Raji (cell line): ENCODE measurements at regions not wholly inside any gene's neighbourhood (a gene's known extent, or its start where the extent isn't known, plus 50 kb on each side); places are given as distances from the start of the nearest gene placed in this dataset.

ENCODE experiments used
- POLR2A ChIP-seq: IDR thresholded peaks from 2 replicates; pipeline ENCODE4 v1.6.1; 2011; ENCODE audit warnings: low read depth, low read length, control low read depth; ENCODE audit not compliant: insufficient read depth

DNA sequence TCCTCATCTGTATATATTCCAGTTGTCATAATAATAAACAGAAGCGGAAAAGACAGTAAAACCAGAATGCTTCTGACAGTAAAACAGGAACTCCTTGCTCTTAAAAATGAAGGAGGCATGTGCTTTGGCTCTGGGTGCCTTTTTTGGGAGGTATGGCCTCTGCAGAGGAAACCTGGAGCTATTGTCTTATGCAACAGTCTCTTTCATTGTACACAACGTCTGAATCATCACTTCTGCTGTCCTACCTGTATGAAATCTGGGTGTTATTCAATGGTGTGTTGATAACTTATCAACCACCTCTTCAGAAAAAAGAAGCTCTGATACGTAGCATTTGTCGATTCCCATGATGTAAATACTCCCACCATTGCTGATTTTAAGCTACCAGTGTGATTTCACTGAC lies 64.8 kb downstream of the CDCA7 start:
- no peak for TF ChIP-seq POLR2A

DNA sequence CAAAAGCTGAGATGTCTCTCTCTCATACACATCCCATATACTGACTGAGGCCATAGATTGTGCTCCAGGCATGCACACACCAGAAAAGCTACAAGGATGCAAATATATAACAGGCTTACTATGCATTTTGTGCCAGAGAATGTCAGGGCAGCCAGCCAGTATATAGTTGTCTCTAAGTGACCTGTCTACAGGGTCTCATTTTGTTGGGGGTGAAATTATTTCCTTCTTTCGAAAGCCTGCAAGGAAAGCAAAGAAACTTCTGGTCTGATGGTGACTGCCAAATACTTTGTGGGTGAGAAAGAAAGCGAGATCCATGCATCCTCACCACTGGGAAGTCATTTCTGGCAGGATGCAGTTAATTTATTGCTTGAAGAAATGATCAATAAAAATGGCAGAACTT lies 70.2 kb downstream of the CDCA7 start:
- no peak for TF ChIP-seq POLR2A

DNA sequence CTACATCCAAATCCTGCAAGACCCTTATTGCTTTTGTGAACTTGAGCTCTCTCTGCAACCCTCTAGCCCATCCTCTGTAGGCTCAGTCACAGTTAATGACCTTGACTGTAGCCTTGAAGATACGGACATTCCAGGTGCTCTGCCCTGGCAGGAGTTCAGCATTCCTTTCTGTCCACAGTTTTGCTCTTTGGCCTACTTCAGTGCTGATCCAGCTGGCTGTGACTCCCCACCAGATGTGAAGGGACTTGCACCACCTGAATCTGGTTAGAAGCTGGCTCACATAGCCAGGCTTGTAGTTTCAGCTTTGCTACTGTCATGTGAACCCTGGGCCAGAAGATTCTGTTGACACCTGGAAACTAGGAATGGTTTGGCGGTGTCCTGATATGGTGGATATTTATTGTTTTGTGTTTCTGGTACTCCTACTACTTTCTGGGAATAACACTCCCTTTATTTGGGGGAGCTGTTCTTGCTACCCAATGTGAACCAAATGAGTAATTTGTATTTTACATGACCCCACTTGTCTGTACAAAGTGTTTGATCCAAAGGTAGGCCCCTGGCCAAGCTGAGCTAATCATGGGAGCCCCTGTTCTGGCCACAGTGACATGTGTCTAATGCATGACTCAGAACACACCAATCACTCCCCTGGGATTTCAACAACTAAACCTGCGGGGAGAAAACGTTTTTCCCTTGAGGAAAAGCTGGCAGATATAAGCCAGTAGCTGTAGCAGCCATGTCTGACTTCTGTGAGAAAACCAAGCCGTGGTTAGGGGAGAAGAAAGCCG lies 73.4 kb downstream of the CDCA7 start:
- no peak for TF ChIP-seq POLR2A

DNA sequence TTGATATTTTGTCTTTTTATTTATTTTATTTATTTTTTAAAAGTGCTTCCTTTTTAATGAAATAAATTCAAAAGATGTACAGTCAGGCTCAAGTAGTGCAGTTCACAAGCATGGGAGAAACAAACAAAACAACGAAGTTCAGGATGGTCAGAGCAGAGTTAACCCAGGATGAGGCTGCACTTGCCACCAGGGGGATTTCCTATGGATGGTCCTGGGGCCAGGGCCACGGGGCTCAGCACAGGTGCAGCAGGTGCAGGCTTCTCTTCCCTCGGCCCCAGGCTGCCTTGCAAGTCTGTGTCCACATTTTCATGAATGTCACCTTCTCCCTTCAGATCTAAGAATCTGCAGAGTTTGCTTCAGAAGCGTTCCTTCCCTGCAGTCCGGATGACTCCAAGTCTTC lies 76.5 kb downstream of the CDCA7 start:
- no peak for TF ChIP-seq POLR2A

DNA sequence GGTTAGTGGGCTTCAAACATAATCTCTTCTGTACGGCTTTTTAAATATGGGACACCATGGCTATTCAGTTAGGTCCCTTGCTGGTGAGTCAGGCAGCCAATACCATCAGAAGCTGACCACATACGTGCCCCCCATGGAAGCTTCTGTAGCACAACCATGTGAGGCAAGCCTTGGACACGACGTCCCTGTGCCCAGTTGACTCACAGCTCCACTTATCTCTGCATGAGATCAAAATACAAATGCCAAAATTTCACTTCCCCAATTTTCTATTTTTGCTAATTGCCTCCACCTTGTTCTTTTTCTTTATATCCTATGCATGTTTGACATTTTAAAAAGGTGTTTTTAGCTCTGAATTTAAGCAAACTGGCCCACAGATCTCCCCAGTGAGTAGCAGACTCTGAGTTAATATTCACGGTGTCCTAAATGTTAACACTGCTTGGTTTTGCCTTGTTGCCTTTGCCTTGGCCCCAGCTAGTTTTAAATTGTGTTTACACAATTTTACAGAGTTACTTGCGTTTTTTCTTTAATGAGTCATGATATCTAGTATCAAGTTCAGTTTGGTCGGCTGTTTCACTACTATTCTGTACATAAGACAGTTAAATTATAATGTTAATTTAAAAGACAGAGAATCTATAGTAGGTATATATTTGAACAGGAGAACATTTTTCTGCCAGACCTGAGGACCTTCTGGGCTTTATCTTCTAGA lies 77.5 kb downstream of the CDCA7 start:
- TF ChIP-seq POLR2A, result no peak

DNA sequence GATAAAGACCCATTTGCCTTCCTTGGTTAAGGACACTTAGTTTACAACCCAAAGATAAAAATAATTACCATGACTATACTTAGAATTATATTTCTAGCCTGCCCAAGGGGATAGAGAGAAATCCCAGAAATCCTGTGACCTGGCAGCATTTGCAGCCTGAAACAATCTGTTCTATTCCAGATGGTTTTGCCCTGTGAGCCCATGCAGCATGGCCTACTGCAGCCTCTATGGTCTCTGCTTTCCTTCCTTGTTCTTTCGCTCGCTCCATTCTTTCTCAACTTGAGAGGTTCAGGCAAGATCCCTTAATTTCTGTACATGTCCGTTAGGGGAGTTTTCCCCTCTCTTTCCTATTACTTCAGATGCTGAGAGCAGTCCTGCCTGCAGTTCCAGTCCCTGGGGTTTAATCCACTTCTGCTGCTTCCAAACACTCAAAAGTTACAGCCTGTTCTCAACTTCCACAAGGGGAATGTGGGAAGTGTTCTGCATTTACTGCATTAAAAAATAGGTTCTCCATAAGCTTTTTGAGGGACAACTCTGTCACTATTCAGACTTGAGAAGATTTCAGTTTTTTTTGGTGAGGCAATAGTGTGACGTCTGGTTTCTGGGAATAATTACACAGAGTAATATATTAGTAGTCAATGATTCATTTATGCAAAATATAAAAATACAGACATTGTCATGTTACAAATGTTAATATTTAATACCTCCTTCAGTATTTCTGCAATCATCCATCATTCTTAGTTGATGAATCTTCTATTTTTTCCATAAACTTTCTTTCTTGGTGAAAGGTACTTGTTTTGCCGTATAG lies 80.3 kb downstream of the CDCA7 start:
- no peak for TF ChIP-seq POLR2A

DNA sequence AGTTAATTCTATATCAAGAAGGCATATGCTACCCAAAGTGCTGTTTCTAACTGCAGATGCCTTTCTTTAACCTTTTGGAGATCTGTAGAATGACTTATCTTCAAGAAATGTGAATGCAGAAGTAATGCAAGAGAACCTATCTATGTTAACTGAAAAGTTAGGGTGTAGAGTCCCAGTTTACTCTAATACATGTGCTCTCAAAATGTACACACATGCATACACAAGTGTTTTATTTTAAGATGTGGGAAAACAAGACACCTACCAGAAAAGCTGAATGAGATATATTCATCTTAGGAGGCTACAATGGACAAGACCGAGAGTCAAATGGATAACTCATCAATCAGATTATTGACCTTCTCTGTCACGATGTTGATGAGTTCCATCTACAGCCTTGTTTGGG lies 80.9 kb downstream of the CDCA7 start:
- no peak for TF ChIP-seq POLR2A

DNA sequence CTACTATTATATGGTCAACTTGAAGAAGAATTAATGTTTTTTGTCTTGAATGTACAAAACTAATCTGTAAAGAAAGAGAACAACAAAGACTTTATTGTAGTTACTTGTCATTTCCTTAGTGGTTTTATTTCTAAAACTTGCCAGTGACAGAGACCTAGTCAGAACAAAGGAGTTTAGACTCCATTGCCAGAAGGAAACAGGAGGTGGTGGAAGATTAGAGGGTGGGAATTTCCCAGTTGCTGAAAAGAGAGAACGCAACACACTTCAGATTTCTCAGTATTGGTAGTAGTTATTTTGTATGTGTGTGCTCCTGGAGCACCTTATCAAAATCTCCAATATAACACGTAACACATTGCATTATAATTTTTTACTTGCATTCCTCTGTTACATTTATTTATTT lies 81.4 kb downstream of the CDCA7 start:
- no peak for TF ChIP-seq POLR2A

DNA sequence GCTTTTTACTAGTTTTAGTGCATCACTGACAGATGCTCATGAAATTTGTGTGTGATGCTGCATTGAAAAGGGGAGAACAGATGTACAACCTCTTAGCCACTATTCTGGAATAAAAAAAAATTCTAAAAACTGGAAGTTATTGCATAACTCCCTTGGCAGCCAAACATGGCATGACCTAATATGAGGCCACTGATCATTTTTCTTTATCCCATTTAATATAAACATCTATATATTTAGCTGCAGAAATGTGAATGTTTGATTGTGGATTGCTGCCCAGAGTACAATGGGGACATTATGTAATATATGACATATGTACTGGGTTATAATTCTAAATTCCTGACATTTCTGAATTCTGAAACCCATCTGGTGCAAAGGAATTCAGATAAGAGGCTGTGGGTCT lies 86.5 kb downstream of the CDCA7 start:
- no peak for TF ChIP-seq POLR2A

DNA sequence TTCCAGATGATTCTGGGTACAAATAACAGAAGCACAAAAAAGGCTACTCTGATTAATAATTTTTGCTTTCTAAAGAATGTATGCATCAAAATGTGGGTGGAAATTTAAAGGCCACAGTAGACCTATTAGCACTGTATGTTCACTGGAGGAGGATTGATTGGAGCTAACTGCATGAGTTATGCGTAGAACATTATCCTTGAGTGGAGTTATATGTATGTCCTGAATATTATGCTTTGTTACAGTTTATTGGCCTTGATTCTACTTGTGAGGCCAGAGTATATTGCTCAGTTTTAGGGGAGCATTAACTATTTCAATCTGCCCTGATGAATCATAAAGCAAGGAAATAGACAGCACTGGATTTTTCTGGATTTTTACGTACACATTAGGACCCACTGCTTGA lies 87.9 kb downstream of the CDCA7 start:
- no peak for TF ChIP-seq POLR2A

DNA sequence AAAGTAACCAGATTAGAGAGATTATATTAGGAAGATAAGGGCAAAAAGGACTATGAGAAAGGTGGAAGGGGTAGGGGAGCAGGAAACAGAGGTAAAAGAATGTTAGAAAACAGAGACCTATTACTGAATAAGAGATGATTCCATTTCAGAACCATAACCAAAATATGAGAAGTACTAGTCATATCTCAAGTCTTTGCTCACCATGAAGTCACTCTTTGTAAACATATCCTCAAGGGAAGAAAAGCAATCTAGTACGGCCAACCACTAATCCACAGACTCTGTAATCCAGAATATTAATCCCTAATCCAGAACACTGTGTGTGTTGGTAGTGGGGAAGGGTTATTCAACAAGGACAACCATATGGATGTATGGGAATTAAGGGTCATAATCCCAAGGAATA lies 92.0 kb downstream of the CDCA7 start:
- no peak for TF ChIP-seq POLR2A

DNA sequence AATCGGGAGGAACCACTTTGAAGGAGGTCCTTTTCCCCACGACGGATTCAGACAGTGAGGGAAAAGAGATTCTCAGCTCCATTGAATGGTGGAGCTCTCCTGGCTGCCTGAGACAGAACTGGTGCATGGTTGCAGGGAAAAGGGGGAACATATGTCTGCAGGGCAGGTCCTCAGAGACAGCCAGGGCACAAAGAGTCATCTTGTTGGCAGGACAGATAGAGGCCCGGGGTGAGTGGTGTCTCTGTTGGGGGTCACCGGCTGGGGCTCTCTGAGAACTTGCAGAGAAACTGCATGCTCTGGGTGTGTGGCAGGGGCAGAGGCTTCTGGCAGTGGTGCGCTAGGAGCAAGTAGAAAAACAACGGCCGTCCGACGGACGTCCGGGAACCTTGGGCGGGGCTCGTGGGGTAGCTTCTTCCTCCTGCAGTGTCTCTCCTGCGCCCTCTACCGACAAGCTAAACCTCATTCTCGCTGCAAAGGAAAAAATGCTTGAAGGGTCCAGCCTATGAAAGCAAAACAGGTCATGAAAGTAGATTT lies 94.3 kb downstream of the CDCA7 start:
- peak; percentile 45; the same call in 1 of the 2 replicates for TF ChIP-seq POLR2A

DNA sequence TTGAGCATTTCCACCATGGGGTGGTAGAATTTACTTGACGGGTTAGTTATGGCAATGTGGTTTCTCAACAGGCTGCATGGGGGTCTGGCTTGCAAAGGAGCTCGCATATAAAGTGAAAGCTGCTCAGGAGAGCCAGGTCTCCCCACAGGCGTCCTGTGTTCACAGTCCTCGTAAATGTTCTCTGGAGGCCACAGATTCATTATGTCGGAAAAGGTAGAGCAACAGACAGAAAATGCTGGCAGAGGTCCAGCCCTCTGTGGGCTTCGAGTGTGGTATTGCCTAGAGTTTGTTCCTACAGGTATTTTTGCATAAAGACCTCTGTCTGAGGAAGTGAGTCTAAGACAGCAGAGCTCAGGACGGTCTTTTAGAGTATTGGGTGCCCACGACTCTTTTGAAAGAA lies 96.4 kb downstream of the CDCA7 start:
- TF ChIP-seq POLR2A, result no peak

DNA sequence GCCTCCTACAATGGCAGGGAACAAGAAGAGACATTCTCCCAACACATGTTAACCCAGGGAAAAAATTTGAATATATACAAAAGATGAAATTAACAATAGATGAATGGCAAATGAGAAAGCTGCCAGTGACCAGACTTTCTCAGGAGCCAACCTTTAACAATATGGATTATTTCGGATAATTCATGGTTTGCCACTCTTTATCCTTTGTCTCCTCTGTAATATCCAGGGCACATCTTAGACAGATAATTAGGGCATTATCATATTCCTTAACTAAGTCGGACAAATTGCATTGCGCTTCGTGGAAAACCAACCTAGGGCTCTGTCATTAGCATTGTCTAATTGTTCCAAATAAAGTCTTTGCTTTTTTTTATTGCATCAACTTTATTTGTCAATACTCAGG lies 97.3 kb downstream of the CDCA7 start:
- no peak for TF ChIP-seq POLR2A

DNA sequence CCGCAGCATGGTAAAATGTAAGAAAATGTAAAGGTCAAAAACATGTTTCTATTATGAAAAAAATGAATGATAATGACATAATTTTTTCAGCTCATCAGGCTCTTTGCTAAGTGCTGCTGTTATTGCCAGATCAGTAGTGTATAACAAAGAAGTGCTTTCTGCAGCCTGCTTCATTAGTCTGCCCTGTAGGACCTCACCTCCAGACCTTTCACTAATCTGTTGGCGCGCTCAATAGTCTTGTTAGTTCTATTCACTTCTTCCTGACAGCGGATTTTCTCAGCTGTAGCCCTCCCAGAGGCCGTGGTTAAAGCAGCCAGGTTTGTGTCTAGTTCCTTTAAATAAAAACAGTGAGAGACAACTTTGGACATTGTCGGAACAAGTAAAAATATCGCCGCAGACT lies 97.7 kb downstream of the CDCA7 start:
- no peak for TF ChIP-seq POLR2A
